ENCODE measurements at regions not wholly inside any gene's neighbourhood (a gene's known extent, or its start where the extent isn't known, plus 50 kb on each side); places are given as distances from the start of the nearest gene placed in this dataset.

DNA sequence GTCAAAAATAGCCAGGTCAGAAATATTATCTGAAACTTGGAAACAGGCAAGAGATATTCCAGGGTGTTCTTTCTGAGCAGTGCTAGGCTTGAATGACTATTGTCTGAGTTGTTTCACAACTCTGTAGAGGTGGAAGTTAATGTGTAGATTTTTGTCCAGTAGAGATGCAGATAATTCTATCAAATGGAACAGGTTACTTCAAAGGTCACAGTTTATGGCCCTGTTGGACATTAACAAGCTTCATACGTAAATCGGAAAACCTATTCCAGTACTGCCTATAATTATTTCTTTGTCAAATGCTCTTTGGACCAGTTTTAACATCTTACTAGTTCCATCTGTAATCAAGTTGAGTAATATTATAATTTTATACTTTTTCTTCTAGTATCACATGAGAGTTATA is 1639.4 kb upstream of the TENM3 start:
- TF ChIP-seq, protein P1, sequence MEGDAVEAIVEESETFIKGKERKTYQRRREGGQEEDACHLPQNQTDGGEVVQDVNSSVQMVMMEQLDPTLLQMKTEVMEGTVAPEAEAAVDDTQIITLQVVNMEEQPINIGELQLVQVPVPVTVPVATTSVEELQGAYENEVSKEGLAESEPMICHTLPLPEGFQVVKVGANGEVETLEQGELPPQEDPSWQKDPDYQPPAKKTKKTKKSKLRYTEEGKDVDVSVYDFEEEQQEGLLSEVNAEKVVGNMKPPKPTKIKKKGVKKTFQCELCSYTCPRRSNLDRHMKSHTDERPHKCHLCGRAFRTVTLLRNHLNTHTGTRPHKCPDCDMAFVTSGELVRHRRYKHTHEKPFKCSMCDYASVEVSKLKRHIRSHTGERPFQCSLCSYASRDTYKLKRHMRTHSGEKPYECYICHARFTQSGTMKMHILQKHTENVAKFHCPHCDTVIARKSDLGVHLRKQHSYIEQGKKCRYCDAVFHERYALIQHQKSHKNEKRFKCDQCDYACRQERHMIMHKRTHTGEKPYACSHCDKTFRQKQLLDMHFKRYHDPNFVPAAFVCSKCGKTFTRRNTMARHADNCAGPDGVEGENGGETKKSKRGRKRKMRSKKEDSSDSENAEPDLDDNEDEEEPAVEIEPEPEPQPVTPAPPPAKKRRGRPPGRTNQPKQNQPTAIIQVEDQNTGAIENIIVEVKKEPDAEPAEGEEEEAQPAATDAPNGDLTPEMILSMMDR (IDR thresholded peaks at IDR 0.05 in 4 of 5, conservative IDR thresholded peaks at IDR 0.05 in 1 of 5) = no peak
- TF ChIP-seq POLR2A (IDR thresholded peaks at IDR 0.05) = no peak

Measured in gastrocnemius medialis (tissue), 4 donors.